ENCODE measurements at regions not wholly inside any gene's neighbourhood (a gene's known extent, or its start where the extent isn't known, plus 50 kb on each side); places are given as distances from the start of the nearest gene placed in this dataset.

- Histone ChIP-seq H3K27ac (no peak overlapping the region), H3K9me3 (no peaks in the 10 kb centered on the region), H3K36me3 (no peaks in the 10 kb centered on the region), H3K4me3 (no peak overlapping the region), H3K4me1 (no peaks in the 10 kb centered on the region), H3K27me3 (no peaks in the 10 kb centered on the region)
- 42 to 49% methylated on average over 3 to 4 of the region's 4 CpGs for WGBS, 2 donors (ENCODE audit: low coverage in 1 of 2)
- in situ Hi-C loops (cut with MboI; ENCODE audit: low pct_ligation_motif_present in 1 of 4, low pct_unique_long_range_greater_than_20kb in 1 of 4, low sequenced_read_pairs in 3 of 4): no loop called here
- DNase-seq: no peak
- intact Hi-C loops (cut with DNase I; ENCODE audit: low total_unique reads): no loop called here
- no peak for TF ChIP-seq POLR2A (IDR thresholded peaks at IDR 0.05)
- no peak for TF ChIP-seq EP300 (IDR thresholded peaks at IDR 0.05; ENCODE audit: low read depth)
- TF ChIP-seq POLR2AphosphoS5 (IDR thresholded peaks at IDR 0.05): no peak
Measured at GRCh38 chr18:43827311-43827710, 550.0 kb upstream of the SYT4 start.

DNA sequence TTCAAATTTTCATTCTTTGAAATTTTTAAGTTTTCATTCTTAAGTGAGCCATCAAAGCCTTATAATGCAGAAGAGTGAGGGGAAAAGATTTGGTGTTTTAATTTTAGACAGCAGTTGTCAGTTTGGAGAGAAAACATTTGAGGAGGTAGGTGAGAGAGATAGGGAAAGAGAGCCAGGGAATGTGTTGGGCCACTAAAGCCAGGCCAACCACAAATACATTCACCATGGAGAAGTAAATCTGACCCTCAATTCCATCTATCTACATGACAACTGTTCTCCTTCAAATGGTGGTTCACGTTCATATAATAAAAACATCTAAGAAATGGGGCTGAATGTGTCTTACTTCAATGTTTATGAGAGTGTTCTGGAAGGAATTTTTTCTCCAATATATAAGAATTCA lies 553.0 kb upstream of the SYT4 start:
- Histone ChIP-seq H3K36me3 (no peaks in the 10 kb centered on the region), H3K27me3 (no peaks in the 10 kb centered on the region), H3K9me3 (no peaks in the 10 kb centered on the region), H3K4me3 (no peak overlapping the region), H3K4me1 (no peaks in the 10 kb centered on the region), H3K27ac (peak overlapping the region in 1 of 4 donors; percentile 48)
- WGBS, 2 donors (ENCODE audit: low coverage in 1 of 2): 52 to 63% methylated on average over 1 of the region's 1 CpG
- TF ChIP-seq, protein P1, sequence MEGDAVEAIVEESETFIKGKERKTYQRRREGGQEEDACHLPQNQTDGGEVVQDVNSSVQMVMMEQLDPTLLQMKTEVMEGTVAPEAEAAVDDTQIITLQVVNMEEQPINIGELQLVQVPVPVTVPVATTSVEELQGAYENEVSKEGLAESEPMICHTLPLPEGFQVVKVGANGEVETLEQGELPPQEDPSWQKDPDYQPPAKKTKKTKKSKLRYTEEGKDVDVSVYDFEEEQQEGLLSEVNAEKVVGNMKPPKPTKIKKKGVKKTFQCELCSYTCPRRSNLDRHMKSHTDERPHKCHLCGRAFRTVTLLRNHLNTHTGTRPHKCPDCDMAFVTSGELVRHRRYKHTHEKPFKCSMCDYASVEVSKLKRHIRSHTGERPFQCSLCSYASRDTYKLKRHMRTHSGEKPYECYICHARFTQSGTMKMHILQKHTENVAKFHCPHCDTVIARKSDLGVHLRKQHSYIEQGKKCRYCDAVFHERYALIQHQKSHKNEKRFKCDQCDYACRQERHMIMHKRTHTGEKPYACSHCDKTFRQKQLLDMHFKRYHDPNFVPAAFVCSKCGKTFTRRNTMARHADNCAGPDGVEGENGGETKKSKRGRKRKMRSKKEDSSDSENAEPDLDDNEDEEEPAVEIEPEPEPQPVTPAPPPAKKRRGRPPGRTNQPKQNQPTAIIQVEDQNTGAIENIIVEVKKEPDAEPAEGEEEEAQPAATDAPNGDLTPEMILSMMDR (IDR thresholded peaks at IDR 0.05): no peak
- no peak for TF ChIP-seq POLR2A (IDR thresholded peaks at IDR 0.05)
- no peak for TF ChIP-seq POLR2AphosphoS5 (IDR thresholded peaks at IDR 0.05)
- no peak for TF ChIP-seq EP300 (IDR thresholded peaks at IDR 0.05; ENCODE audit: low read depth)
- in situ Hi-C loops (cut with MboI; ENCODE audit: low pct_ligation_motif_present in 1 of 4, low pct_unique_long_range_greater_than_20kb in 1 of 4, low sequenced_read_pairs in 3 of 4): no loop called here
- DNase-seq: no peak
- intact Hi-C loops (cut with DNase I; ENCODE audit: low total_unique reads): no loop called here

DNA sequence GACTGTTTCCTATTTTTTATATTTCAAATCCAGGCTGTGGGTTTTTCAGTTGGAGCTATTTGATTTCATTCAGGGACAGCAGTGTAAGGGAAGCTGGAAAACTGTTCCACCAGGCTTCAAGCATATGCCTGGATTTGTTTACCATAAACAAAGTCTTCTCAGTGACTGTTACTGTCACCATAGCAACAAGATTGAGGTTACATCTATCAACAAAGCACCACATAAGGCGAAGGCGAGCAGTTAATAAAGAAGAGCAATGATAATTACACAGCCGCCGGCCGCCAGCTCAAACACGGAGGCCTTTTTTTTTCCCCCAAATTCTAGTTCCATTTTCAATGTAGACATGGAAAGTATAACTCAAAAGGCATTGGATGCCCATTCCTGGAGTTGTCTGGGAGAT lies 553.7 kb upstream of the SYT4 start:
- Histone ChIP-seq H3K36me3 (no peaks in the 10 kb centered on the region), H3K27ac (peak overlapping the region in 1 of 4 donors; percentile 48), H3K9me3 (no peaks in the 10 kb centered on the region), H3K4me3 (no peak overlapping the region), H3K4me1 (no peaks in the 10 kb centered on the region), H3K27me3 (no peaks in the 10 kb centered on the region)
- 82 to 100% methylated on average over 1 to 6 of the region's 6 CpGs for WGBS, 2 donors (ENCODE audit: low coverage in 1 of 2)
- TF ChIP-seq, protein P1 (IDR thresholded peaks at IDR 0.05): no peak
- TF ChIP-seq POLR2A (IDR thresholded peaks at IDR 0.05): no peak
- no peak for TF ChIP-seq EP300 (IDR thresholded peaks at IDR 0.05; ENCODE audit: low read depth)
- TF ChIP-seq POLR2AphosphoS5 (IDR thresholded peaks at IDR 0.05): no peak
- no peak for DNase-seq
- in situ Hi-C loops (cut with MboI; ENCODE audit: low pct_ligation_motif_present in 1 of 4, low pct_unique_long_range_greater_than_20kb in 1 of 4, low sequenced_read_pairs in 3 of 4): no loop called here
- intact Hi-C loops (cut with DNase I; ENCODE audit: low total_unique reads): no loop called here

GRCh38 chr18:43846299-43846698 lies 569.0 kb upstream of the SYT4 start:
- H3K4me3 ChIP-seq: no peak overlapping the region
- WGBS, 2 donors (ENCODE audit: low coverage in 1 of 2): 46% methylated on average over 1 of the region's 1 CpG; no CpG with 5 or more reads in 1 of the 2 donors

More at GRCh38 chr18:43846299-43846698, 569.0 kb upstream of the SYT4 start:
- H3K9me3 ChIP-seq: no peaks in the 10 kb centered on the region
- intact Hi-C loops (cut with DNase I; ENCODE audit: low total_unique reads): no loop called here
- peak overlapping the region in 3 of 4 donors; percentile 8 to 61 (median 54) for H3K27ac ChIP-seq
- no peaks in the 10 kb centered on the region for H3K27me3 ChIP-seq
- in situ Hi-C loops (cut with MboI; ENCODE audit: low pct_ligation_motif_present in 1 of 4, low pct_unique_long_range_greater_than_20kb in 1 of 4, low sequenced_read_pairs in 3 of 4): no loop called here
- H3K36me3 ChIP-seq: no peaks in the 10 kb centered on the region
- TF ChIP-seq POLR2AphosphoS5 (IDR thresholded peaks at IDR 0.05) (no peak), EP300 (IDR thresholded peaks at IDR 0.05; ENCODE audit: low read depth) (no peak), POLR2A (IDR thresholded peaks at IDR 0.05) (no peak)
- TF ChIP-seq, protein P1 (IDR thresholded peaks at IDR 0.05): no peak
- DNase-seq: no peak
- H3K4me1 ChIP-seq: no peaks in the 10 kb centered on the region

All from transverse colon (tissue), 4 donors.